ENCODE measurements at regions not wholly inside any gene's neighbourhood (a gene's known extent, or its start where the extent isn't known, plus 50 kb on each side); places are given as distances from the start of the nearest gene placed in this dataset.

DNA sequence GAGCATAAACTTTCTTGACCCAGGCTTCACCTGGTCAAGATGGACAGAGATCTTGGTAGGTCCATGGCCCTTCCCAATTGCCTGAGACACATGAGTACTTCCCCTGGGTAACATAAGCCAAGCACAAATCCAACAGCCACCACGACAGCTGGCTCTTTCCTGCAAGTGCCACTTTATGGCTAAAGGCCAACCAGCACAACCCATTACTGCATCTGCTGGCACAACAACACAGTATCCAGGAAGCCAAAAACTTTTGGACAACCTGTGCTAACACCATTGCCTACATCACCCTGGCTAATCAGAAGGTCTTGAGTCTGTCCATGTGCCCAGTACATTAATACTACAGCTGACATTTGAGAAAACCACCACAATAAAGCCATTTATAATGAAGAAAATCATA lies 548.0 kb upstream of the SEMA3D start:
- no peak overlapping the region for H3K4me3 ChIP-seq (ENCODE audit: low read depth in 1 of 5, low read length in 5 of 5)
- no peaks in the 10 kb centered on the region for H3K27me3 ChIP-seq (ENCODE audit: control insufficient read depth in 5 of 5, insufficient read depth in 4 of 5, low read length in 5 of 5)

DNA sequence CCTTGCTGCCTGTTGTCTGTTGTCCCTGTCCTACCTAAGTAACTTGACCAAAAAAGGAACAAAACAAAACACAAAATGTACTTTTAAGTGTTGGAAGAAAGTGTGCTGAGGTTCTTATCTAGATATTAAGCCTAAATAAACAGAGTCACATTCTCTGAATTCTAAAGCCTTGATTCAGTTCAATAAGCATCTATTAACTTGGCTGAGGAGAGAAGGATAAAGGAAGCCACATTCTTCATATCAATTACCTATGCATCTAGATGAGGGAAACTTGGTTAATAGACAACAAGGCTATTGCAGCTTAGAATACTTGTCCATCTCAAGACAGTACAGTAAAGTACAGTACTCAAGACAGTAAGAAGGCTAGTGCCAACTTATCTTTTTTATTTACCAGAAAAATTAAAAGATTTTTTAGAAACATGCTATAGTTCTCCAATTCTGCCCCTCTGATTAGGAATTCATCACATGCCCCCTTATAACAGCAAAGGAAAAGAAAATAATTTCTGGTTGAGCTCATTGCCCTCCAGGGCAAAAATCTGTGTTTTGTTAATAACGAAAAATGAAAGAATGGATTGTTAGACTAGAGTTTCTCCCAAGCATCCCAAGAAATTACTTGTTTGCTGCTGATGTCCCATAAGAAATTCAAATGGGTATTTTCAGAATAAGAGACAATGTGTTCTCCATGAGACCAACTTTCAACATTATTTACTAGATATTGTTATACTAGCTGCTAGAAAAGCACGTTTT lies 546.5 kb upstream of the SEMA3D start:
- Histone ChIP-seq H3K4me3 (ENCODE audit: low read depth in 1 of 5, low read length in 5 of 5) (no peak overlapping the region), H3K4me1 (ENCODE audit: control insufficient read depth in 5 of 5, insufficient read depth in 5 of 5, low read length in 5 of 5) (no peaks in the 10 kb centered on the region), H3K9me3 (ENCODE audit: control insufficient read depth in 5 of 5, low read length in 5 of 5) (peaks cover 0 to 9% (median 2%) of the 10 kb centered on the region in 5 donors), H3K9ac (ENCODE audit: low read length in 5 of 5) (no peak overlapping the region), H3K27me3 (ENCODE audit: control insufficient read depth in 5 of 5, insufficient read depth in 4 of 5, low read length in 5 of 5) (no peaks in the 10 kb centered on the region), H3K27ac (ENCODE audit: low read depth, low read length) (no peak overlapping the region), H3K36me3 (ENCODE audit: control insufficient read depth in 5 of 5, insufficient read depth in 5 of 5, low read length in 5 of 5) (no peaks in the 10 kb centered on the region)

More for the DNA sequence above, 548.0 kb upstream of the SEMA3D start:
- Histone ChIP-seq H3K4me1 (ENCODE audit: control insufficient read depth in 5 of 5, insufficient read depth in 5 of 5, low read length in 5 of 5) (no peaks in the 10 kb centered on the region), H3K9ac (ENCODE audit: low read length in 5 of 5) (no peak overlapping the region), H3K27ac (ENCODE audit: low read depth, low read length) (no peak overlapping the region), H3K36me3 (ENCODE audit: control insufficient read depth in 5 of 5, insufficient read depth in 5 of 5, low read length in 5 of 5) (no peaks in the 10 kb centered on the region), H3K9me3 (ENCODE audit: control insufficient read depth in 5 of 5, low read length in 5 of 5) (peaks cover 0 to 7% (median 2%) of the 10 kb centered on the region in 5 donors)

DNA sequence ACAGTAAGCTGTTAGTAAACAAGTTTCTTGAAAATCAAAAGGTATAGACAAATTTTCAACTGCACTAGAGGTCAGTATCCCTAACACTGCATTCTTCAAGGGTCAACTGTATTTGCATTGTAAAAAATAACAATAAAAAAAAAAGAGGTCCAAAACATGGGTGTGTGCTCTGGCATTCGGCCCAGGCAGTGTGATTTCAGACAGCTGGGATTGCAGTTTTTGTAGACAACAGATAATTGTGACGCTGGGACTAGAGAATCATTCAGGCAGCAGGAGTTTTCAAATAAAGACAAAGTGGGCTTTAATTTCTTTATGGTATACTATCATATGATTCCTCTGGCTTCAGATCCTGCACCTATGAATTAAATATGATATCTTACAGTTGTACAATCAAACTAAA lies 543.2 kb upstream of the SEMA3D start:
- H3K4me1 ChIP-seq (ENCODE audit: control insufficient read depth in 5 of 5, insufficient read depth in 5 of 5, low read length in 5 of 5) = no peaks in the 10 kb centered on the region
- H3K9me3 ChIP-seq (ENCODE audit: control insufficient read depth in 5 of 5, low read length in 5 of 5) = peaks cover 0 to 5% (median 0%) of the 10 kb centered on the region in 5 donors
- no peak overlapping the region for H3K9ac ChIP-seq (ENCODE audit: low read length in 5 of 5)
- no peaks in the 10 kb centered on the region for H3K36me3 ChIP-seq (ENCODE audit: control insufficient read depth in 5 of 5, insufficient read depth in 5 of 5, low read length in 5 of 5)
- no peak overlapping the region for H3K4me3 ChIP-seq (ENCODE audit: low read depth in 1 of 5, low read length in 5 of 5)
- H3K27ac ChIP-seq (ENCODE audit: low read depth, low read length) = no peak overlapping the region
- H3K27me3 ChIP-seq (ENCODE audit: control insufficient read depth in 5 of 5, insufficient read depth in 4 of 5, low read length in 5 of 5) = no peaks in the 10 kb centered on the region

DNA sequence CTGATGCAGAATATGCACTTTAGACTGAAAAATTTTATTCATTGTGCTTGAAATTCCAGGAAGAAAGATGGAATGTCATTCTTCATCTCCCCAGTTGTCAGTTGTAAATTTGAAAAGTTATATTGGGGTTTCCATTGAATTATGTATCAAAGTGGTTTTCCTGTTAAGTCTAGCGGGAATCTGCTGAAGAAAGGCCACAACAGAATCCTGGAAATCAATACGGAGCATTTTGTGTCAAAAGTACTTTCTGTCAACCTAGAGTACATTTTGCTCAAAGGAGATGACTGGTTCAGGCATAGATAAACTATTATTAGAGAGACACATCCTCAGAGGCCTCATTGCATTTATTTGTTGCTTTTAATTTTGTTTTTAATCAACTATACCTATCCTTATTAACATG lies 538.2 kb upstream of the SEMA3D start:
- H3K9ac ChIP-seq (ENCODE audit: low read length in 5 of 5) = no peak overlapping the region
- no peak overlapping the region for H3K4me3 ChIP-seq (ENCODE audit: low read depth in 1 of 5, low read length in 5 of 5)
- no peak overlapping the region for H3K27ac ChIP-seq (ENCODE audit: low read depth, low read length)
- peaks cover 0 to 6% (median 4%) of the 10 kb centered on the region in 5 donors for H3K4me1 ChIP-seq (ENCODE audit: control insufficient read depth in 5 of 5, insufficient read depth in 5 of 5, low read length in 5 of 5)
- H3K9me3 ChIP-seq (ENCODE audit: control insufficient read depth in 5 of 5, low read length in 5 of 5) = peaks cover 0 to 5% (median 0%) of the 10 kb centered on the region in 5 donors
- H3K36me3 ChIP-seq (ENCODE audit: control insufficient read depth in 5 of 5, insufficient read depth in 5 of 5, low read length in 5 of 5) = no peaks in the 10 kb centered on the region
- H3K27me3 ChIP-seq (ENCODE audit: control insufficient read depth in 5 of 5, insufficient read depth in 4 of 5, low read length in 5 of 5) = no peaks in the 10 kb centered on the region

DNA sequence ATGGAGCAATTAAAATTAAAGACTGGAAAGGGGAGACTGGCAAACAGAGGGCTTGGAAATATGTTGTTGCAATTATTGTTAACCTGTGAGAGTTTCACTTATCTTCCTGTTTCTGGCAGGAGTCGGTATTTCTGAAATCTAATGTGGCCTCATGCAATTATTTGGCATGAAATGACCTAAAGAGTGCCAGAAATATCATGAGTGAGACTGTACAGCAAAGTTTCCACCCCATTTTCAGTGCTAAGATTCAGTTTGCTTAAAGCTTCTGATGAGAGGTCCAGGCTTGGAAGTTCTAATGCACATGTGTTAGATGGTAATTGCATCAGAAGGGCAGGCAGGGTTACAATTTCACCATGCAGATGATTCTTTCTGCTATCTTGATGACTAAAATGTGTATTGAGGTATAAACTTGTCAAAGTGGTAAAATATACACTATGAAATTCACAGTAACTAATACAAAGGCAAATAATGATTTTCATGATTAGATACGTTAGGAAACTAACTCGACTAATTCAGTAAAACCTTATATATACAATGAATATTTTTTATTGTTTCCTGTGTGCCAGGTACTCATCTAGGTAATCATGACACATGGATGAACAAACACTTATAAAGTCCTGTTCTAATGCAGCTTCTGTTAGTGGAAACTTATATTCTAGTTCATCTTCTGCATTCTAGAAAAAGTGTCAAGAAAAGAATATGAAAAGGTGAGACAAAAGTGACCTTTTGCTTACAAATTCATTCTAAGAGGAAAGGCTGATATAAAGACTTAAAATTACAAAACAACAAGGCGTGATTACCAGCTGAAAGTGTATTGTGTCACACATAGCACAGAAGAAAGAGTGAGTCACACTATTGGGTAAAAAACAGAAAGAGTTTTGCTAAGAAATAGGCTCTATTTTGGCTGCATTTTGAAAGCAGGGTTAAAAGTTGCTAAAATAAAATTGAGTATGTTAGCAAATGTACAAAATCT lies 533.4 kb upstream of the SEMA3D start:
- no peak overlapping the region for H3K4me3 ChIP-seq (ENCODE audit: low read depth in 1 of 5, low read length in 5 of 5)
- H3K4me1 ChIP-seq (ENCODE audit: control insufficient read depth in 5 of 5, insufficient read depth in 5 of 5, low read length in 5 of 5) = peaks cover 0 to 17% (median 6%) of the 10 kb centered on the region in 5 donors
- H3K9ac ChIP-seq (ENCODE audit: low read length in 5 of 5) = no peak overlapping the region
- H3K36me3 ChIP-seq (ENCODE audit: control insufficient read depth in 5 of 5, insufficient read depth in 5 of 5, low read length in 5 of 5) = no peaks in the 10 kb centered on the region
- peak overlapping the region; percentile 4 for H3K27ac ChIP-seq (ENCODE audit: low read depth, low read length)
- no peaks in the 10 kb centered on the region for H3K27me3 ChIP-seq (ENCODE audit: control insufficient read depth in 5 of 5, insufficient read depth in 4 of 5, low read length in 5 of 5)
- H3K9me3 ChIP-seq (ENCODE audit: control insufficient read depth in 5 of 5, low read length in 5 of 5) = no peaks in the 10 kb centered on the region

DNA sequence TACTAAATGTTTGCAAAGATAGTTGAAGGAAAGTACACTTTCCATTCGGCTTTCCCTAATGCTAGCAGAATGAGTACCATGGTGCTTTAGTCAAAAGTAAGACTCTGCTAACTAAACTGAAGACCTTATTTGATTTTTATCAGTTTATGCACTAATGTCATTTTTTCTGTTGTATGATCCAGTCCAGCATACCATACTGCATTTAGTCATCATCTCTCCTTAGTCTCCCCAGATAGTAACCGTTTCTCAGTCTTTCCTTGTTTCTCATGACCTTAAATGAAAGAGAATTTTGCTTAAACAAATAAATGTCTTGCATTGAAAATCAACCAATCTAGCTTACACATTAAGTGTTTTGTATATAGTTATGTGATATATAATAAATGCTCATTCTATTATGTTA lies 529.5 kb upstream of the SEMA3D start:
- H3K9me3 ChIP-seq (ENCODE audit: control insufficient read depth in 5 of 5, low read length in 5 of 5) = no peaks in the 10 kb centered on the region
- peaks cover 0 to 17% (median 6%) of the 10 kb centered on the region in 5 donors for H3K4me1 ChIP-seq (ENCODE audit: control insufficient read depth in 5 of 5, insufficient read depth in 5 of 5, low read length in 5 of 5)
- no peak overlapping the region for H3K9ac ChIP-seq (ENCODE audit: low read length in 5 of 5)
- H3K27ac ChIP-seq (ENCODE audit: low read depth, low read length) = no peak overlapping the region
- H3K4me3 ChIP-seq (ENCODE audit: low read depth in 1 of 5, low read length in 5 of 5) = no peak overlapping the region
- no peaks in the 10 kb centered on the region for H3K36me3 ChIP-seq (ENCODE audit: control insufficient read depth in 5 of 5, insufficient read depth in 5 of 5, low read length in 5 of 5)
- no peaks in the 10 kb centered on the region for H3K27me3 ChIP-seq (ENCODE audit: control insufficient read depth in 5 of 5, insufficient read depth in 4 of 5, low read length in 5 of 5)

DNA sequence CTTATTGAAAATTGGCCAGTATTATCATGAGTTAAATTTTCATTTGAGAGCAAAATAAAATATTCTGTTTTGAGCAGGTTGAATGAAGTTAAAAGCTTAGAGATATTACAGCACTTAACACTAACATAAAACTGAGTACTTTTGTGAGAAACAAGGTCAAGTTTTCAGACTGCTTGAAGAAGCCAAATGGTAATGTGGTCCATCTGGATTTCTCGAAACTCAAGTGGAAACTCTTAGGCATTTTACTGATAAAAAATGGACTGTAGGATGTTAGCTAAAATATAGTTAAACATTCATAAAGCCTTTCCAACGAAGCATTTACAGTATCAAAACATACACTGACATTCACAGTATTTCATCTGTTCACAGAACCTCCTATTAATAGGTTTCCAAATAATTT lies 528.1 kb upstream of the SEMA3D start:
- Histone ChIP-seq H3K27ac (ENCODE audit: low read depth, low read length) (no peak overlapping the region), H3K9me3 (ENCODE audit: control insufficient read depth in 5 of 5, low read length in 5 of 5) (no peaks in the 10 kb centered on the region), H3K4me3 (ENCODE audit: low read depth in 1 of 5, low read length in 5 of 5) (no peak overlapping the region), H3K36me3 (ENCODE audit: control insufficient read depth in 5 of 5, insufficient read depth in 5 of 5, low read length in 5 of 5) (no peaks in the 10 kb centered on the region), H3K9ac (ENCODE audit: low read length in 5 of 5) (no peak overlapping the region), H3K27me3 (ENCODE audit: control insufficient read depth in 5 of 5, insufficient read depth in 4 of 5, low read length in 5 of 5) (no peaks in the 10 kb centered on the region), H3K4me1 (ENCODE audit: control insufficient read depth in 5 of 5, insufficient read depth in 5 of 5, low read length in 5 of 5) (peaks cover 0 to 10% (median 1%) of the 10 kb centered on the region in 5 donors)

DNA sequence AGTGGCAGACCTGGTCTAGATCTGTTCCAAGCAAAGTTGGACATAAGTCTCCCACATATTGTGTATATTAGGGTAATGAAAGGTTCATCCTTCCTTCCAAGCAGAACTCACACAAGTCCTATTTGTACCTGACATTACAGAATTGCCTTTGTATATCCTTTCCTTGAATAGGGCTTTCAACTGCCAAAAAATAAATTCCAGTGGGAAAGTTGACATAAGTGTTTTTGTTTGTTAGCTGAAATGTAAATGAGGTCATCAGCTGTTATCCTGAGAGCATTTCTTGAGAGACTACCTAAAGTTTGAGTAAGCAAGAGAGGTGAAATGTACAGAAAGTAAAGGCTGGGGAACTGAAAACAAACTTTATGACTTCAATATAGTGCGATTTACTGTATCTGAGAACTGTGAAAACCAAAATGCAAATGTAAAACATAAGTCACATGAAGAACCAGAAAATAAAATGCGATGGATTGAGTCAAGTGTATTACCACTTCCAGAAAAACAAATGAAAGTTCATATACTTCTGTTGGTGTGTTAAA lies 527.3 kb upstream of the SEMA3D start:
- H3K9me3 ChIP-seq (ENCODE audit: control insufficient read depth in 5 of 5, low read length in 5 of 5) = no peaks in the 10 kb centered on the region
- H3K27ac ChIP-seq (ENCODE audit: low read depth, low read length) = no peak overlapping the region
- H3K27me3 ChIP-seq (ENCODE audit: control insufficient read depth in 5 of 5, insufficient read depth in 4 of 5, low read length in 5 of 5) = no peaks in the 10 kb centered on the region
- H3K4me1 ChIP-seq (ENCODE audit: control insufficient read depth in 5 of 5, insufficient read depth in 5 of 5, low read length in 5 of 5) = peaks cover 0 to 5% (median 0%) of the 10 kb centered on the region in 5 donors
- H3K9ac ChIP-seq (ENCODE audit: low read length in 5 of 5) = no peak overlapping the region
- H3K36me3 ChIP-seq (ENCODE audit: control insufficient read depth in 5 of 5, insufficient read depth in 5 of 5, low read length in 5 of 5) = no peaks in the 10 kb centered on the region
- H3K4me3 ChIP-seq (ENCODE audit: low read depth in 1 of 5, low read length in 5 of 5) = no peak overlapping the region

DNA sequence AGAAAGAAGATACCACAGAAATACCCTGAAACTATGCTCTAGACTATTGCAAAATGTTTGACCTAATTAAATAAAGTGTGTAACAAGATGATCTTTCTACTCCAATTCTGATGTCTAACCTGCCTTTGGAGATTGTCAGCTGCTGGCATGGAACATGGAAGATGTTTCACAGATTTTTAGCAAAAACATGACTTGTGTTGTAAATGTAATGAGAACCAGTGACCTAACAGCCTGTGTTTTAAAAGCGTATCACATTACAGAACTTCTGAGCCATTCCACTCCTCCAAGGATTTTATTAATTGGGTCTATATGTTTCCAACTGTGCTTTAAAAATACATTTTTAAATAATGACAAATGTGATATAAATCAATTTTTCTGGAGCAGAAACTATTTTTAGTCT lies 526.3 kb upstream of the SEMA3D start:
- no peak overlapping the region for H3K27ac ChIP-seq (ENCODE audit: low read depth, low read length)
- H3K9me3 ChIP-seq (ENCODE audit: control insufficient read depth in 5 of 5, low read length in 5 of 5) = no peaks in the 10 kb centered on the region
- no peak overlapping the region for H3K9ac ChIP-seq (ENCODE audit: low read length in 5 of 5)
- peaks cover 0 to 5% (median 0%) of the 10 kb centered on the region in 5 donors for H3K4me1 ChIP-seq (ENCODE audit: control insufficient read depth in 5 of 5, insufficient read depth in 5 of 5, low read length in 5 of 5)
- no peak overlapping the region for H3K4me3 ChIP-seq (ENCODE audit: low read depth in 1 of 5, low read length in 5 of 5)
- H3K36me3 ChIP-seq (ENCODE audit: control insufficient read depth in 5 of 5, insufficient read depth in 5 of 5, low read length in 5 of 5) = no peaks in the 10 kb centered on the region
- H3K27me3 ChIP-seq (ENCODE audit: control insufficient read depth in 5 of 5, insufficient read depth in 4 of 5, low read length in 5 of 5) = no peaks in the 10 kb centered on the region

DNA sequence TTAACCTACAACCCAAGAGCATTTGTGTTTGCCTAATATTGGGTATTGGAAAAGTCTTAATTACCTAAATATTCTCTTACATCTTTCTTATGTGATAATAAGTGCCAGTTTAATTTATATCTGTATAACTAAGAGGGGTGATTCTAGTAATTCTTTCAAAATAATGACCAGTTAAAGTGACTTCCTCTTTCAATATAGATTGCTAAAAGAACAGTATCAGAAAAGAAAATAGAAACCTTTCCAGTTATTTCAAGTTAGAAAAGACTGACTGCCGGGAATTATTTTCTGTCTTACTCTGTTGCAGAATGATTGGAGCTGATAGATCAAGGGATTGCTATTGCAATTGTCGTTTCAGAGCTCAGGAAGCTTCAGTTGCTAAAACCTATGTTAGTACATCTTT lies 525.0 kb upstream of the SEMA3D start:
- Histone ChIP-seq H3K4me1 (ENCODE audit: control insufficient read depth in 5 of 5, insufficient read depth in 5 of 5, low read length in 5 of 5) (peaks cover 0 to 5% (median 0%) of the 10 kb centered on the region in 5 donors), H3K27me3 (ENCODE audit: control insufficient read depth in 5 of 5, insufficient read depth in 4 of 5, low read length in 5 of 5) (no peaks in the 10 kb centered on the region), H3K9me3 (ENCODE audit: control insufficient read depth in 5 of 5, low read length in 5 of 5) (no peaks in the 10 kb centered on the region), H3K4me3 (ENCODE audit: low read depth in 1 of 5, low read length in 5 of 5) (no peak overlapping the region), H3K27ac (ENCODE audit: low read depth, low read length) (no peak overlapping the region), H3K9ac (ENCODE audit: low read length in 5 of 5) (no peak overlapping the region), H3K36me3 (ENCODE audit: control insufficient read depth in 5 of 5, insufficient read depth in 5 of 5, low read length in 5 of 5) (no peaks in the 10 kb centered on the region)
